H1 (cell line): ENCODE measurements at regions not wholly inside any gene's neighbourhood (a gene's known extent, or its start where the extent isn't known, plus 50 kb on each side); places are given as distances from the start of the nearest gene placed in this dataset.

Source experiments
- CTCF ChIA-PET: fragments of 300-600 bp; sonication (Branson Sonifier 250); formaldehyde crosslinking; loops from one replicate; lab custom pipeline; 2021; ENCODE audit not compliant: partially characterized antibody; lab: Charles Lee
- POLR2A ChIA-PET: fragments of 300-600 bp; sonication (Branson Sonifier 250); formaldehyde crosslinking; loops from one replicate; lab custom pipeline; 2021; ENCODE audit warnings: inconsistent platforms; ENCODE audit not compliant: partially characterized antibody; lab: Charles Lee
- DNase-seq, 2 experiments: peaks; one replicate each; pipeline versions ENCODE4 v3.0.0 to v3.0.0-alpha.2; 2010 to 2022; ENCODE audit warnings: low spot score in 2 of 2, low read depth in 1 of 2, mixed read lengths in 1 of 2
- FAIRE-seq: peaks from 2 replicates; lab custom pipeline; 2011; peaks lifted over from hg19 to GRCh38; lab: Jason Lieb, UNC
- H2AFZ ChIP-seq: 2 replicates; pipeline ENCODE4 v1.8.1; 2012; ENCODE audit warnings: low read length, inconsistent platforms
- H2AK5ac ChIP-seq: 2 replicates; pipeline ENCODE4 v1.6.1; 2013; ENCODE audit warnings: low read depth, low read length
- H2BK120ac ChIP-seq: replicated peaks from 2 replicates; pipeline ENCODE3; 2013; ENCODE audit warnings: low read depth, low read length, inconsistent platforms
- H2BK12ac ChIP-seq: 2 replicates; pipeline ENCODE4 v1.6.1; 2013; ENCODE audit warnings: low read depth, low read length
- H2BK15ac ChIP-seq: 2 replicates; pipeline ENCODE4 v1.6.1; 2013; ENCODE audit warnings: low read length
- H2BK20ac ChIP-seq: 2 replicates; pipeline ENCODE4 v1.6.1; 2013; ENCODE audit warnings: low read length
- H2BK5ac ChIP-seq: 2 replicates; pipeline ENCODE4 v1.6.1; 2013; ENCODE audit warnings: low read depth, low read length
- H3K14ac ChIP-seq: 2 replicates; pipeline ENCODE4 v1.6.1; 2013; ENCODE audit warnings: inconsistent platforms; ENCODE audit not compliant: insufficient read length
- H3K18ac ChIP-seq: 2 replicates; pipeline ENCODE4 v1.6.1; 2013; ENCODE audit warnings: low read length; ENCODE audit errors: extremely low read depth
- H3K23ac ChIP-seq: 2 replicates; pipeline ENCODE4 v1.6.1; 2013; ENCODE audit warnings: inconsistent platforms; ENCODE audit not compliant: insufficient read length
- H3K23me2 ChIP-seq: 2 replicates; pipeline ENCODE4 v1.6.1; 2013; ENCODE audit warnings: low read depth, low read length
- H3K27ac ChIP-seq: 2 replicates; pipeline ENCODE4 v1.6.1; 2011; ENCODE audit warnings: low read depth, low read length, inconsistent platforms
- H3K27me3 ChIP-seq, 4 experiments: replicated peaks in 1 of 4; 1 replicate in 1 of 4; 2 replicates in 3 of 4; pipeline versions ENCODE4 v1.6.1 to v1.8.1; 2011 to 2013; ENCODE audit warnings: low read length in 3 of 4, mild to moderate bottlenecking in 3 of 4, inconsistent platforms in 2 of 4, mixed read lengths in 2 of 4, moderate library complexity in 1 of 4; ENCODE audit not compliant: control insufficient read depth in 3 of 4, insufficient read depth in 3 of 4; ENCODE audit errors: extremely low read depth in 1 of 4
- H3K36me3 ChIP-seq, 4 experiments: 2 replicates each; pipeline versions ENCODE4 v1.6.1 to v1.8.1; 2011 to 2013; ENCODE audit warnings: mild to moderate bottlenecking in 4 of 4, low read length in 3 of 4, moderate library complexity in 2 of 4, control low read depth in 1 of 4, inconsistent platforms in 1 of 4; ENCODE audit not compliant: insufficient read depth in 4 of 4, control insufficient read depth in 2 of 4
- H3K4ac ChIP-seq: replicated peaks from 2 replicates; pipeline ENCODE3; 2013; ENCODE audit warnings: low read length, low read depth, mixed read lengths, inconsistent platforms; ENCODE audit not compliant: insufficient read length
- H3K4me1 ChIP-seq, 4 experiments: replicated peaks in 1 of 4; 1 replicate in 1 of 4; 2 replicates in 3 of 4; pipeline versions ENCODE4 v1.6.1 to v1.8.1; 2011 to 2013; ENCODE audit warnings: low read length in 3 of 4, inconsistent platforms in 2 of 4, mixed read lengths in 1 of 4; ENCODE audit not compliant: insufficient read depth in 4 of 4, control insufficient read depth in 3 of 4
- H3K4me2 ChIP-seq, 2 experiments: 2 replicates each; pipeline versions ENCODE4 v1.6.1 to v1.8.1; 2011 to 2013; ENCODE audit warnings: low read depth in 2 of 2, low read length in 2 of 2, control low read depth in 1 of 2, inconsistent platforms in 1 of 2, mild to moderate bottlenecking in 1 of 2; ENCODE audit not compliant: insufficient read depth in 1 of 2
- H3K4me3 ChIP-seq, 4 experiments: fragments of 200-600, 300-600 bp in 1 of 4; sonication (generic), shearing (Covaris generic), sonication (Bioruptor Twin) in 1 of 4; 2 replicates each; pipeline versions ENCODE4 v1.5.1 to v1.8.1; 2011 to 2016; ENCODE audit warnings: low read length in 4 of 4, low read depth in 3 of 4, control low read depth in 2 of 4, inconsistent platforms in 2 of 4, mild to moderate bottlenecking in 2 of 4, mixed read lengths in 1 of 4, moderate library complexity in 1 of 4; ENCODE audit not compliant: insufficient read depth in 2 of 4; ENCODE audit errors: extremely low read depth in 1 of 4
- H3K56ac ChIP-seq: replicated peaks from 2 replicates; pipeline ENCODE3; 2013; ENCODE audit warnings: low read depth, mild to moderate bottlenecking, mixed read lengths, low read length, inconsistent platforms; ENCODE audit not compliant: insufficient read length
- H3K79me1 ChIP-seq: 2 replicates; pipeline ENCODE4 v1.6.1; 2013; ENCODE audit warnings: low read depth, low read length, control low read depth
- H3K79me2 ChIP-seq, 2 experiments: 2 replicates each; pipeline versions ENCODE4 v1.6.1 to v1.8.1; 2012 to 2013; ENCODE audit warnings: low read length in 2 of 2, mild to moderate bottlenecking in 2 of 2, inconsistent platforms in 1 of 2; ENCODE audit not compliant: insufficient read depth in 2 of 2, control insufficient read depth in 1 of 2
- H3K9ac ChIP-seq, 4 experiments: replicated peaks in 1 of 4; 1 replicate in 1 of 4; 2 replicates in 3 of 4; pipeline versions ENCODE4 v1.6.1 to v1.8.1; 2011 to 2013; ENCODE audit warnings: low read depth in 3 of 4, low read length in 3 of 4, control low read depth in 2 of 4, mild to moderate bottlenecking in 2 of 4, moderate library complexity in 2 of 4, inconsistent platforms in 1 of 4; ENCODE audit errors: extremely low read depth in 1 of 4
- H3K9me3 ChIP-seq, 2 experiments: 2 replicates each; pipeline versions ENCODE4 v1.6.1 to v1.8.1; 2012 to 2013; ENCODE audit warnings: mild to moderate bottlenecking in 2 of 2, moderate library complexity in 2 of 2, control low read depth in 1 of 2, inconsistent platforms in 1 of 2, low read depth in 1 of 2, low read length in 1 of 2, mixed read lengths in 1 of 2; ENCODE audit not compliant: insufficient read depth in 2 of 2
- H4K20me1 ChIP-seq, 2 experiments: replicated peaks in 1 of 2; 2 replicates each; pipeline versions ENCODE3 to v1.8.1; 2011 to 2013; ENCODE audit warnings: inconsistent platforms in 2 of 2, low read length in 2 of 2, mild to moderate bottlenecking in 1 of 2; ENCODE audit not compliant: insufficient read depth in 2 of 2, control insufficient read depth in 1 of 2
- H4K5ac ChIP-seq: 2 replicates; pipeline ENCODE4 v1.6.1; 2013; ENCODE audit warnings: low read length, low read depth, mixed read lengths, inconsistent platforms; ENCODE audit not compliant: insufficient read length
- H4K8ac ChIP-seq: 2 replicates; pipeline ENCODE4 v1.8.0; 2013; ENCODE audit warnings: mild to moderate bottlenecking, moderate library complexity, low read length, inconsistent platforms; ENCODE audit not compliant: insufficient read depth; ENCODE audit errors: extremely low read depth
- H4K91ac ChIP-seq: replicated peaks from 2 replicates; pipeline ENCODE3; 2013; ENCODE audit warnings: low read length, mixed read lengths, inconsistent platforms; ENCODE audit not compliant: insufficient read length
- CHD1 ChIP-seq: IDR thresholded peaks from 2 replicates; pipeline ENCODE4 v1.6.1; 2012; ENCODE audit warnings: low read depth, low read length, improper control_type of control experiment
- HDAC2 ChIP-seq, 2 experiments: fragments of 300-600 bp in 1 of 2; sonication (generic) in 1 of 2; IDR thresholded peaks; 2 replicates each; pipeline ENCODE4 v1.6.1; 2011 to 2012; ENCODE audit warnings: low read depth in 2 of 2, low read length in 2 of 2, mild to moderate bottlenecking in 2 of 2, moderate library complexity in 2 of 2, borderline replicate concordance in 1 of 2, inconsistent platforms in 1 of 2
- PHF8 ChIP-seq: fragments of 200-600 bp; sonication (generic); conservative IDR thresholded peaks from 2 replicates; pipeline ENCODE4 v1.7.1; 2012; ENCODE audit warnings: low read depth, mild to moderate bottlenecking, inconsistent platforms, low read length, moderate library complexity
- SUZ12 ChIP-seq: fragments of 200-600 bp; sonication (generic); IDR thresholded peaks from 2 replicates; pipeline ENCODE4 v1.6.1; 2012; ENCODE audit warnings: mild to moderate bottlenecking, inconsistent platforms, low read length, moderate library complexity, mixed read lengths
- WGBS, 2 experiments: shearing (Covaris generic) in 1 of 2; methylation state at CpG; one replicate each; pipeline versions ENCODE4 v1.1.6 to v1.1.7; 2013 to 2015; ENCODE audit warnings: low lambda C conversion rate in 2 of 2, mixed read lengths in 2 of 2, inconsistent platforms in 1 of 2, low coverage in 1 of 2, missing lambda C conversion rate in 1 of 2; ENCODE audit not compliant: insufficient replicate concordance in 2 of 2, insufficient coverage in 1 of 2, insufficient read length in 1 of 2; ENCODE audit errors: extremely low coverage in 1 of 2, missing lambda C conversion rate in 1 of 2; 5-methylcytosine and 5-hydroxymethylcytosine counted together

DNA sequence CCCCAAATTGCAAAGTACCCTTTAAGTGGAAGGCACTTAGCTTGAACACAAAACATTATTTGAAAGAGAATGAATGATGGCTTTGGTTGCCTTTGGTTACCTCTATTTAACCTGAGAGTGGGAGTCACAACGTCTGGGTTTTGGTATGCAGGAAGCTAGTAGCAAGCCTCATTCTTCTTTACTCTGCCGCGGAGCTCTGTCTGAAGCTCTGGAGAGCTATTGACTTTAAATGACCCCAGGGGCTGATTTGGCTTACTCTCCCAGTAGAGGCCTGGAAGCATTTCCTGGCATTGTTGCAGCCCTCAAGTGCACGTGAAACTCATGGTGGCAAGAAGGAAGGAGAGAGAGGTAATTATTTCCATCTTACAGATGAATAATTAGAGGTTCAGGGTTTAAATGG is 81.8 kb upstream of the MAGEA4 start:
- ChIA-PET CTCF (no interaction called here), POLR2A (no interaction called here)
- Histone ChIP-seq H3K79me2 (no peaks in the 10 kb centered on the region), H3K9ac (no peak overlapping the region), H3K4me1 (no peaks in the 10 kb centered on the region), H4K8ac (no peak overlapping the region), H3K23ac (no peak overlapping the region), H3K56ac (no peak overlapping the region), H3K18ac (no peak overlapping the region), H3K4me3 (no peak overlapping the region), H3K4me2 (no peak overlapping the region), H2BK5ac (no peak overlapping the region), H2BK20ac (no peak overlapping the region), H3K14ac (no peak overlapping the region), H3K79me1 (no peaks in the 10 kb centered on the region), H3K23me2 (no peaks in the 10 kb centered on the region), H2AK5ac (no peak overlapping the region), H3K36me3 (no peaks in the 10 kb centered on the region), H3K4ac (no peak overlapping the region), H2BK120ac (no peak overlapping the region), H3K27me3 (no peaks in the 10 kb centered on the region), H3K27ac (no peak overlapping the region), H2BK12ac (no peak overlapping the region), H3K9me3 (no peaks in the 10 kb centered on the region), H4K20me1 (no peaks in the 10 kb centered on the region)
- FAIRE-seq: no peak
- WGBS, 2 experiments: 41% methylated on average over 3 of the region's 4 CpGs; no CpG with 5 or more reads in 1 of the 2 experiments
- DNase-seq: no peak
- TF ChIP-seq CHD1 (no peak), SUZ12 (no peak), PHF8 (no peak), HDAC2 (IDR thresholded peaks at IDR 0.05; ENCODE audit: borderline replicate concordance in 1 of 2, low read depth in 2 of 2, low read length in 2 of 2) (no peak)
- TF ChIP-seq, all 59 proteins: peak for 0
- Histone ChIP-seq H2AFZ (no peak overlapping the region), H4K5ac (no peak overlapping the region), H2BK15ac (no peak overlapping the region), H4K91ac (no peak overlapping the region)
